PC-9 (cell line): ENCODE measurements at regions not wholly inside any gene's neighbourhood (a gene's known extent, or its start where the extent isn't known, plus 50 kb on each side); places are given as distances from the start of the nearest gene placed in this dataset.

Experiments
- CTCF ChIP-seq: fragments of 200-600 bp; sonication (generic); conservative IDR thresholded peaks from 2 replicates; pipeline ENCODE4 v1.6.1; 2017; ENCODE audit warnings: mixed run types, antibody characterized with exemption, mild to moderate bottlenecking, moderate library complexity
- EZH2 ChIP-seq: fragments of 200-600 bp; sonication (generic); IDR thresholded peaks from 2 replicates; pipeline ENCODE4 v1.8.0; 2017; ENCODE audit warnings: antibody characterized with exemption, low read depth

GRCh38 chr5:104431981-104432380, 869.4 kb upstream of the NUDT12 start:
- TF ChIP-seq CTCF (no peak), EZH2 (no peak)
